GM23338 (cell line): ENCODE measurements at regions not wholly inside any gene's neighbourhood (a gene's known extent, or its start where the extent isn't known, plus 50 kb on each side); places are given as distances from the start of the nearest gene placed in this dataset.
"Not testable (repeated sequence)": the region's sequence is repeated elsewhere in the genome, so short reads cannot be mapped to it uniquely, and the experiment has no call there.

Source experiments
- ATAC-seq: fragments of 200-7000 bp; cut with Tn5 transposase; 3 replicates; pipeline ENCODE4 v1.9.1; 2020
- DNase-seq: peaks from one replicate; pipeline ENCODE4 v3.0.0-alpha.2; 2015; ENCODE audit warnings: low spot score
- H2AFZ ChIP-seq: fragments of 200-600 bp; sonication (generic); 2 replicates; pipeline ENCODE4 v1.8.0; 2016; ENCODE audit warnings: antibody characterized with exemption, mild to moderate bottlenecking, moderate library complexity
- H3F3A ChIP-seq: fragments of 200-600 bp; sonication (generic); replicated peaks from 2 replicates; pipeline ENCODE4 v1.8.0; 2017; ENCODE audit warnings: antibody characterized with exemption, mixed run types, low read depth
- H3K27ac ChIP-seq: fragments of 200-600 bp; sonication (generic); 2 replicates; pipeline ENCODE4 v1.6.1; 2016; ENCODE audit warnings: low read depth
- H3K27me3 ChIP-seq: fragments of 200-600 bp; sonication (generic); 2 replicates; pipeline ENCODE4 v1.8.0; 2016; ENCODE audit warnings: mild to moderate bottlenecking, mixed run types, moderate library complexity; ENCODE audit not compliant: insufficient read depth
- H3K36me3 ChIP-seq: fragments of 200-600 bp; sonication (generic); 2 replicates; pipeline ENCODE4 v1.8.0; 2016; ENCODE audit warnings: mild to moderate bottlenecking; ENCODE audit not compliant: insufficient read depth
- H3K4me1 ChIP-seq: fragments of 200-600 bp; sonication (generic); 2 replicates; pipeline ENCODE4 v1.8.0; 2016; ENCODE audit warnings: mild to moderate bottlenecking, moderate library complexity; ENCODE audit not compliant: insufficient read depth
- H3K4me2 ChIP-seq: fragments of 200-600 bp; sonication (generic); 2 replicates; pipeline ENCODE4 v1.7.1; 2017; ENCODE audit warnings: mixed run types
- H3K4me3 ChIP-seq: fragments of 200-600 bp; sonication (generic); 2 replicates; pipeline ENCODE4 v1.6.1; 2016; ENCODE audit warnings: mixed run types
- H3K79me2 ChIP-seq: fragments of 200-600 bp; sonication (generic); replicated peaks from 2 replicates; pipeline ENCODE4 v1.8.0; 2017; ENCODE audit warnings: mild to moderate bottlenecking; ENCODE audit not compliant: insufficient read depth
- H3K9me2 ChIP-seq: fragments of 200-600 bp; sonication (generic); 2 replicates; pipeline ENCODE4 v1.8.0; 2017; ENCODE audit not compliant: insufficient read depth
- H4K20me1 ChIP-seq: fragments of 200-600 bp; sonication (generic); replicated peaks from 2 replicates; pipeline ENCODE4 v1.8.0; 2017; ENCODE audit warnings: mild to moderate bottlenecking; ENCODE audit not compliant: insufficient read depth
- H3K27ac Mint-ChIP-seq: 2 replicates; pipeline ENCODE4 v1.8.0; 2020; ENCODE audit warnings: inconsistent platforms, mild to moderate bottlenecking, moderate library complexity, mixed read lengths
- H3K27me3 Mint-ChIP-seq: 3 replicates; pipeline ENCODE4 v1.8.0; 2022; ENCODE audit warnings: low read depth, mild to moderate bottlenecking, moderate library complexity, mixed read lengths, inconsistent platforms; ENCODE audit not compliant: insufficient read depth, poor library complexity
- H3K36me3 Mint-ChIP-seq: 3 replicates; pipeline ENCODE4 v1.8.0; 2021; ENCODE audit warnings: low read depth, mild to moderate bottlenecking, inconsistent platforms, moderate library complexity, mixed read lengths
- H3K4me1 Mint-ChIP-seq: 3 replicates; pipeline ENCODE4 v1.8.0; 2020; ENCODE audit warnings: mild to moderate bottlenecking, inconsistent platforms, mixed read lengths
- H3K4me3 Mint-ChIP-seq: 3 replicates; pipeline ENCODE4 v1.8.0; 2021; ENCODE audit warnings: moderate library complexity, mild to moderate bottlenecking, inconsistent platforms, mixed read lengths
- H3K9me3 Mint-ChIP-seq: 3 replicates; pipeline ENCODE4 v1.8.0; 2020; ENCODE audit warnings: moderate library complexity, mild to moderate bottlenecking, inconsistent platforms, mixed read lengths
- EZH2 ChIP-seq: fragments of 200-600 bp; sonication (generic); IDR thresholded peaks from one replicate; pipeline ENCODE4 v1.8.0; 2017; ENCODE audit warnings: antibody characterized with exemption, mild to moderate bottlenecking, low read depth; ENCODE audit not compliant: unreplicated experiment
- ZNF462 ChIP-seq: fragments of 250-450 bp; sonication (Bioruptor Pico); IDR thresholded peaks from 2 replicates; pipeline ENCODE4 v1.5.0; 2020; ENCODE audit warnings: mild to moderate bottlenecking, moderate library complexity
- TF ChIP-seq, protein P1 (sequence below), 2 experiments: fragments of 200-600 bp in 1 of 2; sonication (generic) in 1 of 2; conservative IDR thresholded peaks; 2 replicates each; pipeline versions ENCODE4 v1.5.1 to v1.6.1; 2016 to 2017; ENCODE audit warnings: antibody characterized with exemption in 2 of 2, low read depth in 2 of 2, mild to moderate bottlenecking in 2 of 2, moderate library complexity in 1 of 2

DNA sequence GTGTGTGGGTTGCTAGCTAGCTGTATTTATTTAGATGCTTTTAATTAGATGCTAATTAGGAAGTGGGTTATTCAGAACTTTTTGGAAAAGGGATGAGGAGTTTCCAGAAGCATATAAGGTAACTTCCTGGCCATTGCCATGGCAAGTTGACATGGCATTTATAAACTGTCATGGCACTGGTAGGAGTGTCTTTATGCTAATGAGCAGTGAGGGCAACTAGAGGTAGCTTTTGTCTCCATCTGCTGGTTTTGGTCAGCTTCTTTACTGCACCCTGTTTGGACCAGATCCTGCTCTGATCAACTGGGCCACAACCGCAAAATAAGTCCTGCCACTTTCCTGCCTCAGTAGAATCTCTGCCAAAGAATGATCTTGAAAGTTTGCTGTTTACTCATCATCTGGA is 105.5 kb downstream of the PPIAL4A start:
- not testable (repeated sequence) for H4K20me1 ChIP-seq, H3K27ac Mint-ChIP-seq, H3K36me3 ChIP-seq, H3K79me2 ChIP-seq, DNase-seq, H3K4me3 Mint-ChIP-seq, H3K27me3 ChIP-seq, H3K9me3 Mint-ChIP-seq, H3K36me3 Mint-ChIP-seq, H3K4me2 ChIP-seq, H2AFZ ChIP-seq, H3K4me3 ChIP-seq, H3K9me2 ChIP-seq, H3K4me1 ChIP-seq, H3F3A ChIP-seq, H3K27ac ChIP-seq, H3K27me3 Mint-ChIP-seq, H3K4me1 Mint-ChIP-seq
- peak; percentile 94 for ATAC-seq

- H3K4me2 ChIP-seq, H2AFZ ChIP-seq, H3K27ac Mint-ChIP-seq, DNase-seq, H3K9me3 Mint-ChIP-seq, H3K9me2 ChIP-seq, H3K27me3 Mint-ChIP-seq, H3K4me1 ChIP-seq, H3K36me3 Mint-ChIP-seq, H3K36me3 ChIP-seq, H3K4me1 Mint-ChIP-seq, H4K20me1 ChIP-seq, H3K4me3 ChIP-seq, H3K4me3 Mint-ChIP-seq, H3K27ac ChIP-seq, H3K27me3 ChIP-seq, H3F3A ChIP-seq, H3K79me2 ChIP-seq: not testable (repeated sequence)
- ATAC-seq = peak; percentile 51
These were observed 111.6 kb downstream of the PPIAL4A start for GRCh38 chr1:121001090-121001726.

DNA sequence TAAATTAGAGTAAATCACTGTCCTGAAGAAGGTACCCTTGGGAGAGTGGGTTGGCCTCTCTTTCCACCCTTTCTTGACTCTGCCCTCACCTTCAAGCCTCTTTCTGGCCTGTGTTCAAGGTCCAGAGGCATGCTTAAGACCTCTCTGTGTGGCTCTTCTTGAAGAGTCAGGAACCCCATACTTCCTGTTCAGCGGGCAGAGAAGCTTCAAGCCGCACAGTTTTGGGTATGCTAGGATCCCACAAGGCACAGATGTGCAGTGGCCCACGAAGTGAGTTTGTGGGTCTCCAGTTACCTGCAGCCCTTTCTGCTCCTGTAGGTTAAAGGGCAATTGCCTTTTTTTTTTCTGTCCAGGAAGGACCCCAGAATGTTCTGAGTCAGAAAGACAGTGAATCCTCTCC is 113.7 kb downstream of the PPIAL4A start:
- not testable (repeated sequence) for H4K20me1 ChIP-seq, H3K36me3 ChIP-seq, ATAC-seq, H3K4me3 ChIP-seq, H3K4me3 Mint-ChIP-seq, H3K4me2 ChIP-seq, H3K4me1 Mint-ChIP-seq, H3K79me2 ChIP-seq, DNase-seq, H3K27ac ChIP-seq, H3K27ac Mint-ChIP-seq, H3K9me2 ChIP-seq, H2AFZ ChIP-seq, H3K36me3 Mint-ChIP-seq, H3K4me1 ChIP-seq, H3K9me3 Mint-ChIP-seq, H3F3A ChIP-seq
- H3K27me3 ChIP-seq = peaks cover 21% of the 10 kb centered on the region
- peaks cover 14% of the 10 kb centered on the region for H3K27me3 Mint-ChIP-seq

GRCh38 chr1:121006826-121007225 is 117.3 kb downstream of the PPIAL4A start:
- not testable (repeated sequence) for H3K4me1 ChIP-seq, H3F3A ChIP-seq, H2AFZ ChIP-seq, H3K27ac Mint-ChIP-seq, H3K4me1 Mint-ChIP-seq, H4K20me1 ChIP-seq, H3K79me2 ChIP-seq, H3K27ac ChIP-seq, H3K9me3 Mint-ChIP-seq, H3K36me3 ChIP-seq, H3K36me3 Mint-ChIP-seq, H3K9me2 ChIP-seq
- H3K4me3 ChIP-seq = peak overlapping the region; percentile 46
- ATAC-seq = peak; percentile 30
- peak overlapping the region; percentile 71; the same call in 1 of the 2 replicates for H3K4me2 ChIP-seq
- peaks cover 50% of the 10 kb centered on the region for H3K27me3 ChIP-seq
- TF ChIP-seq EZH2 = peak; percentile 59
- peak; percentile 28; the same call in 1 of the 2 replicates for TF ChIP-seq ZNF462 (CRISPR knock-in tag)
- TF ChIP-seq, protein P1, sequence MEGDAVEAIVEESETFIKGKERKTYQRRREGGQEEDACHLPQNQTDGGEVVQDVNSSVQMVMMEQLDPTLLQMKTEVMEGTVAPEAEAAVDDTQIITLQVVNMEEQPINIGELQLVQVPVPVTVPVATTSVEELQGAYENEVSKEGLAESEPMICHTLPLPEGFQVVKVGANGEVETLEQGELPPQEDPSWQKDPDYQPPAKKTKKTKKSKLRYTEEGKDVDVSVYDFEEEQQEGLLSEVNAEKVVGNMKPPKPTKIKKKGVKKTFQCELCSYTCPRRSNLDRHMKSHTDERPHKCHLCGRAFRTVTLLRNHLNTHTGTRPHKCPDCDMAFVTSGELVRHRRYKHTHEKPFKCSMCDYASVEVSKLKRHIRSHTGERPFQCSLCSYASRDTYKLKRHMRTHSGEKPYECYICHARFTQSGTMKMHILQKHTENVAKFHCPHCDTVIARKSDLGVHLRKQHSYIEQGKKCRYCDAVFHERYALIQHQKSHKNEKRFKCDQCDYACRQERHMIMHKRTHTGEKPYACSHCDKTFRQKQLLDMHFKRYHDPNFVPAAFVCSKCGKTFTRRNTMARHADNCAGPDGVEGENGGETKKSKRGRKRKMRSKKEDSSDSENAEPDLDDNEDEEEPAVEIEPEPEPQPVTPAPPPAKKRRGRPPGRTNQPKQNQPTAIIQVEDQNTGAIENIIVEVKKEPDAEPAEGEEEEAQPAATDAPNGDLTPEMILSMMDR (conservative IDR thresholded peaks at IDR 0.05; ENCODE audit: low read depth in 2 of 2) = peak; percentile 29 to 33; a peak in 3 of 4 replicates
- DNase-seq = peak; percentile 76
- Mint-ChIP-seq H3K4me3 (peak overlapping the region; percentile 81), H3K27me3 (peaks cover 35% of the 10 kb centered on the region)
